IgD-negative memory B cell (primary cell): ENCODE measurements at regions not wholly inside any gene's neighbourhood (a gene's known extent, or its start where the extent isn't known, plus 50 kb on each side); places are given as distances from the start of the nearest gene placed in this dataset.
"Not testable (repeated sequence)": the region's sequence is repeated elsewhere in the genome, so short reads cannot be mapped to it uniquely, and the experiment has no call there.

Experiments
- H3K27ac Mint-ChIP-seq, 3 donors: one replicate each; pipeline ENCODE4 v1.8.0; 2020 to 2022; ENCODE audit warnings: mild to moderate bottlenecking in 3 of 3, mixed read lengths in 3 of 3, moderate library complexity in 1 of 3
- H3K27me3 Mint-ChIP-seq: one replicate; pipeline ENCODE4 v1.8.0; 2021; ENCODE audit warnings: mixed read lengths
- H3K36me3 Mint-ChIP-seq: one replicate; pipeline ENCODE4 v1.8.0; 2020; ENCODE audit warnings: mild to moderate bottlenecking, mixed read lengths
- H3K4me1 Mint-ChIP-seq, 3 donors: one replicate each; pipeline ENCODE4 v1.8.0; 2020 to 2022; ENCODE audit warnings: mixed read lengths in 3 of 3, mild to moderate bottlenecking in 1 of 3
- H3K4me3 Mint-ChIP-seq, 4 donors: one replicate each; pipeline ENCODE4 v1.8.0; 2020 to 2022; ENCODE audit warnings: mild to moderate bottlenecking in 4 of 4, mixed read lengths in 4 of 4, moderate library complexity in 3 of 4
- H3K9me3 Mint-ChIP-seq, 3 donors: one replicate each; pipeline ENCODE4 v1.8.0; 2020 to 2021; ENCODE audit warnings: mixed read lengths in 3 of 3, mild to moderate bottlenecking in 1 of 3

- Mint-ChIP-seq H3K4me1 (no peaks in the 10 kb centered on the region), H3K27me3 (peaks cover 4% of the 10 kb centered on the region), H3K36me3 (peaks cover 1% of the 10 kb centered on the region), H3K9me3 (peaks cover 0 to 4% (median 0%) of the 10 kb centered on the region in 3 donors), H3K27ac (no peak overlapping the region), H3K4me3 (no peak overlapping the region)
These were observed 207.8 kb downstream of the GATA3 start for GRCh38 chr10:8262317-8262716.

GRCh38 chr10:8269976-8270375, 215.5 kb downstream of the GATA3 start:
- Mint-ChIP-seq H3K36me3 (peaks cover 1% of the 10 kb centered on the region), H3K27me3 (no peaks in the 10 kb centered on the region), H3K27ac (no peak overlapping the region), H3K9me3 (peaks cover 0 to 3% (median 0%) of the 10 kb centered on the region in 3 donors), H3K4me1 (no peaks in the 10 kb centered on the region), H3K4me3 (no peak overlapping the region)

- Mint-ChIP-seq H3K27ac (no peak overlapping the region), H3K36me3 (no peaks in the 10 kb centered on the region), H3K4me3 (no peak overlapping the region), H3K27me3 (no peaks in the 10 kb centered on the region), H3K9me3 (peaks cover 0 to 3% (median 0%) of the 10 kb centered on the region in 3 donors), H3K4me1 (no peaks in the 10 kb centered on the region)
These were observed 218.4 kb downstream of the GATA3 start for GRCh38 chr10:8272794-8273425.

- Mint-ChIP-seq H3K9me3 (peaks cover 0 to 3% (median 0%) of the 10 kb centered on the region in 3 donors), H3K4me3 (no peak overlapping the region), H3K27me3 (peaks cover 1% of the 10 kb centered on the region), H3K36me3 (no peaks in the 10 kb centered on the region), H3K4me1 (no peaks in the 10 kb centered on the region), H3K27ac (no peak overlapping the region)
These were observed 219.3 kb downstream of the GATA3 start for GRCh38 chr10:8273749-8274148.

GRCh38 chr10:8275911-8276310, 221.4 kb downstream of the GATA3 start:
- Mint-ChIP-seq H3K9me3 (peaks cover 0 to 3% (median 0%) of the 10 kb centered on the region in 3 donors), H3K27me3 (peaks cover 1% of the 10 kb centered on the region), H3K27ac (no peak overlapping the region), H3K4me1 (no peaks in the 10 kb centered on the region), H3K4me3 (no peak overlapping the region), H3K36me3 (no peaks in the 10 kb centered on the region)

- H3K27me3 Mint-ChIP-seq: peaks cover 1% of the 10 kb centered on the region
- H3K9me3 Mint-ChIP-seq: peaks cover 0 to 3% (median 2%) of the 10 kb centered on the region in 3 donors
- H3K4me1 Mint-ChIP-seq: no peaks in the 10 kb centered on the region
- H3K4me3 Mint-ChIP-seq: no peak overlapping the region
- peaks cover 1% of the 10 kb centered on the region for H3K36me3 Mint-ChIP-seq
- no peak overlapping the region for H3K27ac Mint-ChIP-seq
These were observed 223.6 kb downstream of the GATA3 start for GRCh38 chr10:8278099-8278498.

- Mint-ChIP-seq H3K27ac (peak overlapping the region in 1 of 3 donors; percentile 76), H3K27me3 (peaks cover 1% of the 10 kb centered on the region)
These were observed 225.1 kb downstream of the GATA3 start for GRCh38 chr10:8279598-8279997.

GRCh38 chr10:8280946-8281345, 226.5 kb downstream of the GATA3 start:
- Mint-ChIP-seq H3K27me3 (peaks cover 1% of the 10 kb centered on the region), H3K4me1 (no peaks in the 10 kb centered on the region), H3K9me3 (peaks cover 0 to 2% (median 0%) of the 10 kb centered on the region in 3 donors), H3K27ac (no peak overlapping the region), H3K4me3 (no peak overlapping the region), H3K36me3 (peaks cover 1% of the 10 kb centered on the region)

More at GRCh38 chr10:8279598-8279997, 225.1 kb downstream of the GATA3 start:
- Mint-ChIP-seq H3K4me1 (no peaks in the 10 kb centered on the region), H3K36me3 (peaks cover 1% of the 10 kb centered on the region), H3K4me3 (peak overlapping the region in 1 of 4 donors; percentile 52), H3K9me3 (peaks cover 0 to 2% (median 1%) of the 10 kb centered on the region in 3 donors)

GRCh38 chr10:8282340-8282739, 227.9 kb downstream of the GATA3 start:
- H3K4me3 Mint-ChIP-seq: peak overlapping the region in 1 of 4 donors; percentile 8
- no peaks in the 10 kb centered on the region for H3K4me1 Mint-ChIP-seq
- H3K36me3 Mint-ChIP-seq: peaks cover 1% of the 10 kb centered on the region
- no peak overlapping the region for H3K27ac Mint-ChIP-seq
- H3K27me3 Mint-ChIP-seq: peaks cover 1% of the 10 kb centered on the region
- peaks cover 0 to 2% (median 0%) of the 10 kb centered on the region in 3 donors for H3K9me3 Mint-ChIP-seq

GRCh38 chr10:8283166-8283905, 228.8 kb downstream of the GATA3 start:
- Mint-ChIP-seq H3K9me3 (peaks cover 0 to 2% (median 0%) of the 10 kb centered on the region in 3 donors), H3K36me3 (peaks cover 1% of the 10 kb centered on the region), H3K27me3 (no peaks in the 10 kb centered on the region), H3K4me3 (no peak overlapping the region), H3K4me1 (no peaks in the 10 kb centered on the region), H3K27ac (no peak overlapping the region)

GRCh38 chr10:8283986-8284385, 229.5 kb downstream of the GATA3 start:
- Mint-ChIP-seq H3K9me3 (peaks cover 0 to 2% (median 0%) of the 10 kb centered on the region in 3 donors), H3K4me1 (no peaks in the 10 kb centered on the region), H3K27ac (no peak overlapping the region), H3K4me3 (no peak overlapping the region), H3K27me3 (no peaks in the 10 kb centered on the region), H3K36me3 (peaks cover 1% of the 10 kb centered on the region)

- H3K27me3 Mint-ChIP-seq, H3K4me3 Mint-ChIP-seq, H3K27ac Mint-ChIP-seq, H3K4me1 Mint-ChIP-seq, H3K36me3 Mint-ChIP-seq, H3K9me3 Mint-ChIP-seq: not testable (repeated sequence)
These were observed 231.5 kb downstream of the GATA3 start for GRCh38 chr10:8285970-8286369.

GRCh38 chr10:8288600-8288999, 234.1 kb downstream of the GATA3 start:
- peaks cover 0 to 5% (median 0%) of the 10 kb centered on the region in 3 donors for H3K9me3 Mint-ChIP-seq
- H3K27ac Mint-ChIP-seq: no peak overlapping the region
- no peaks in the 10 kb centered on the region for H3K36me3 Mint-ChIP-seq
- no peaks in the 10 kb centered on the region for H3K4me1 Mint-ChIP-seq
- H3K4me3 Mint-ChIP-seq: no peak overlapping the region
- H3K27me3 Mint-ChIP-seq: no peaks in the 10 kb centered on the region

GRCh38 chr10:8289186-8289924, 234.9 kb downstream of the GATA3 start:
- no peaks in the 10 kb centered on the region for H3K4me1 Mint-ChIP-seq
- H3K27ac Mint-ChIP-seq: no peak overlapping the region
- H3K9me3 Mint-ChIP-seq: peaks cover 0 to 5% (median 0%) of the 10 kb centered on the region in 3 donors
- H3K4me3 Mint-ChIP-seq: no peak overlapping the region
- no peaks in the 10 kb centered on the region for H3K36me3 Mint-ChIP-seq
- H3K27me3 Mint-ChIP-seq: no peaks in the 10 kb centered on the region

GRCh38 chr10:8294779-8295178, 240.3 kb downstream of the GATA3 start:
- Mint-ChIP-seq H3K9me3 (peaks cover 0 to 7% (median 0%) of the 10 kb centered on the region in 3 donors), H3K27me3 (no peaks in the 10 kb centered on the region), H3K27ac (no peak overlapping the region), H3K36me3 (no peaks in the 10 kb centered on the region), H3K4me3 (no peak overlapping the region), H3K4me1 (no peaks in the 10 kb centered on the region)
